GM23338 (cell line): ENCODE measurements at regions not wholly inside any gene's neighbourhood (a gene's known extent, or its start where the extent isn't known, plus 50 kb on each side); places are given as distances from the start of the nearest gene placed in this dataset.

Source experiments
- CREB1 ChIP-seq: fragments of 250-450 bp; sonication (Bioruptor Pico); IDR thresholded peaks from 2 replicates; pipeline ENCODE4 v1.5.0; 2020; ENCODE audit warnings: low read depth, mild to moderate bottlenecking, moderate library complexity
- EZH2 ChIP-seq: fragments of 200-600 bp; sonication (generic); IDR thresholded peaks from one replicate; pipeline ENCODE4 v1.8.0; 2017; ENCODE audit warnings: antibody characterized with exemption, mild to moderate bottlenecking, low read depth; ENCODE audit not compliant: unreplicated experiment
- EZH2phosphoT487 ChIP-seq: fragments of 200-600 bp; sonication (generic); IDR thresholded peaks from one replicate; pipeline ENCODE4 v1.8.1; 2018; ENCODE audit warnings: antibody characterized with exemption; ENCODE audit not compliant: unreplicated experiment
- JUNB ChIP-seq: IDR thresholded peaks from one replicate; pipeline ENCODE4 v1.6.1; 2016; ENCODE audit warnings: antibody characterized with exemption; ENCODE audit not compliant: unreplicated experiment
- NANOG ChIP-seq: IDR thresholded peaks from 2 replicates; pipeline ENCODE4 v1.6.1; 2016; ENCODE audit warnings: antibody characterized with exemption, borderline replicate concordance
- POLR2AphosphoS5 ChIP-seq: IDR thresholded peaks from 2 replicates; pipeline ENCODE4 v1.6.1; 2016; ENCODE audit warnings: antibody characterized with exemption, low read depth
- STAT1 ChIP-seq: IDR thresholded peaks from one replicate; pipeline ENCODE4 v1.6.1; 2016; ENCODE audit warnings: antibody characterized with exemption; ENCODE audit not compliant: unreplicated experiment
- ZNF114 ChIP-seq: fragments of 250-450 bp; sonication (Bioruptor Pico); IDR thresholded peaks from 2 replicates; pipeline ENCODE4 v1.5.0; 2020; ENCODE audit warnings: mild to moderate bottlenecking, moderate library complexity
- ZNF331 ChIP-seq: fragments of 250-450 bp; sonication (Bioruptor Pico); IDR thresholded peaks from 2 replicates; pipeline ENCODE4 v1.5.0; 2020; ENCODE audit warnings: low read depth, mild to moderate bottlenecking, moderate library complexity
- TF ChIP-seq, protein P1 (sequence below), 2 experiments: fragments of 200-600 bp in 1 of 2; sonication (generic) in 1 of 2; conservative IDR thresholded peaks; 2 replicates each; pipeline versions ENCODE4 v1.5.1 to v1.6.1; 2016 to 2017; ENCODE audit warnings: antibody characterized with exemption in 2 of 2, low read depth in 2 of 2, mild to moderate bottlenecking in 2 of 2, moderate library complexity in 1 of 2
- TF ChIP-seq, protein P2 (sequence below): IDR thresholded peaks from 2 replicates; pipeline ENCODE4 v1.6.1; 2016; ENCODE audit warnings: antibody characterized with exemption
- TF ChIP-seq, protein P3 (sequence below): IDR thresholded peaks from one replicate; pipeline ENCODE4 v1.6.1; 2018; ENCODE audit warnings: antibody characterized with exemption; ENCODE audit not compliant: unreplicated experiment
- TF ChIP-seq, protein P4 (sequence below): fragments of 250-450 bp; sonication (Bioruptor Pico); IDR thresholded peaks from 2 replicates; pipeline ENCODE4 v1.5.0; 2020; ENCODE audit warnings: mild to moderate bottlenecking, moderate library complexity

DNA sequence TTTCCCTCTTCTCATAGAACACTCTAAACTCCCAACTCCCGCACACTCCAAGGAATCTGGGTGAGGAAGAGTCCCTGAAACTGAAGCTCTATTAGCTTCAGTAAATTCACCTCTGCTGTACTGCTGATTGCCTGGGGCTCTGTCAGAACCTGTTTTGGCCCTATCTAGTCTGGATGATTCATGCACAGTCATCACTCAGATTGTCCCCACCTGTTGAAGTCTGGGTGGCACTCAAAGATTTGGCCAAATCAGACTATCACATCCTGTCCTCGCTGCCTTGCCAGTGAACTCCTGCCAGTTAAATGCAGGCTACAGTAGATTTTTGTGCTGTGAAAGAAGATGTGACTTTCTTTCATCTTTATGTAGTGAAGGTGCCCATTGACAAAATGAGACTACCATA, 63.5 kb upstream of the EMCN start:
- TF ChIP-seq, protein P1, sequence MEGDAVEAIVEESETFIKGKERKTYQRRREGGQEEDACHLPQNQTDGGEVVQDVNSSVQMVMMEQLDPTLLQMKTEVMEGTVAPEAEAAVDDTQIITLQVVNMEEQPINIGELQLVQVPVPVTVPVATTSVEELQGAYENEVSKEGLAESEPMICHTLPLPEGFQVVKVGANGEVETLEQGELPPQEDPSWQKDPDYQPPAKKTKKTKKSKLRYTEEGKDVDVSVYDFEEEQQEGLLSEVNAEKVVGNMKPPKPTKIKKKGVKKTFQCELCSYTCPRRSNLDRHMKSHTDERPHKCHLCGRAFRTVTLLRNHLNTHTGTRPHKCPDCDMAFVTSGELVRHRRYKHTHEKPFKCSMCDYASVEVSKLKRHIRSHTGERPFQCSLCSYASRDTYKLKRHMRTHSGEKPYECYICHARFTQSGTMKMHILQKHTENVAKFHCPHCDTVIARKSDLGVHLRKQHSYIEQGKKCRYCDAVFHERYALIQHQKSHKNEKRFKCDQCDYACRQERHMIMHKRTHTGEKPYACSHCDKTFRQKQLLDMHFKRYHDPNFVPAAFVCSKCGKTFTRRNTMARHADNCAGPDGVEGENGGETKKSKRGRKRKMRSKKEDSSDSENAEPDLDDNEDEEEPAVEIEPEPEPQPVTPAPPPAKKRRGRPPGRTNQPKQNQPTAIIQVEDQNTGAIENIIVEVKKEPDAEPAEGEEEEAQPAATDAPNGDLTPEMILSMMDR (conservative IDR thresholded peaks at IDR 0.05; ENCODE audit: low read depth in 2 of 2), result no peak
- no peak for TF ChIP-seq ZNF114 (CRISPR knock-in tag)
- TF ChIP-seq STAT1, result no peak
- no peak for TF ChIP-seq EZH2phosphoT487
- no peak for TF ChIP-seq POLR2AphosphoS5
- no peak for TF ChIP-seq EZH2
- TF ChIP-seq, protein P2, sequence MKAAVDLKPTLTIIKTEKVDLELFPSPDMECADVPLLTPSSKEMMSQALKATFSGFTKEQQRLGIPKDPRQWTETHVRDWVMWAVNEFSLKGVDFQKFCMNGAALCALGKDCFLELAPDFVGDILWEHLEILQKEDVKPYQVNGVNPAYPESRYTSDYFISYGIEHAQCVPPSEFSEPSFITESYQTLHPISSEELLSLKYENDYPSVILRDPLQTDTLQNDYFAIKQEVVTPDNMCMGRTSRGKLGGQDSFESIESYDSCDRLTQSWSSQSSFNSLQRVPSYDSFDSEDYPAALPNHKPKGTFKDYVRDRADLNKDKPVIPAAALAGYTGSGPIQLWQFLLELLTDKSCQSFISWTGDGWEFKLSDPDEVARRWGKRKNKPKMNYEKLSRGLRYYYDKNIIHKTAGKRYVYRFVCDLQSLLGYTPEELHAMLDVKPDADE, result no peak
- TF ChIP-seq, protein P3, sequence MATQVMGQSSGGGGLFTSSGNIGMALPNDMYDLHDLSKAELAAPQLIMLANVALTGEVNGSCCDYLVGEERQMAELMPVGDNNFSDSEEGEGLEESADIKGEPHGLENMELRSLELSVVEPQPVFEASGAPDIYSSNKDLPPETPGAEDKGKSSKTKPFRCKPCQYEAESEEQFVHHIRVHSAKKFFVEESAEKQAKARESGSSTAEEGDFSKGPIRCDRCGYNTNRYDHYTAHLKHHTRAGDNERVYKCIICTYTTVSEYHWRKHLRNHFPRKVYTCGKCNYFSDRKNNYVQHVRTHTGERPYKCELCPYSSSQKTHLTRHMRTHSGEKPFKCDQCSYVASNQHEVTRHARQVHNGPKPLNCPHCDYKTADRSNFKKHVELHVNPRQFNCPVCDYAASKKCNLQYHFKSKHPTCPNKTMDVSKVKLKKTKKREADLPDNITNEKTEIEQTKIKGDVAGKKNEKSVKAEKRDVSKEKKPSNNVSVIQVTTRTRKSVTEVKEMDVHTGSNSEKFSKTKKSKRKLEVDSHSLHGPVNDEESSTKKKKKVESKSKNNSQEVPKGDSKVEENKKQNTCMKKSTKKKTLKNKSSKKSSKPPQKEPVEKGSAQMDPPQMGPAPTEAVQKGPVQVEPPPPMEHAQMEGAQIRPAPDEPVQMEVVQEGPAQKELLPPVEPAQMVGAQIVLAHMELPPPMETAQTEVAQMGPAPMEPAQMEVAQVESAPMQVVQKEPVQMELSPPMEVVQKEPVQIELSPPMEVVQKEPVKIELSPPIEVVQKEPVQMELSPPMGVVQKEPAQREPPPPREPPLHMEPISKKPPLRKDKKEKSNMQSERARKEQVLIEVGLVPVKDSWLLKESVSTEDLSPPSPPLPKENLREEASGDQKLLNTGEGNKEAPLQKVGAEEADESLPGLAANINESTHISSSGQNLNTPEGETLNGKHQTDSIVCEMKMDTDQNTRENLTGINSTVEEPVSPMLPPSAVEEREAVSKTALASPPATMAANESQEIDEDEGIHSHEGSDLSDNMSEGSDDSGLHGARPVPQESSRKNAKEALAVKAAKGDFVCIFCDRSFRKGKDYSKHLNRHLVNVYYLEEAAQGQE, result no peak
- TF ChIP-seq JUNB, result no peak
- no peak for TF ChIP-seq ZNF331 (CRISPR knock-in tag)
- TF ChIP-seq CREB1 (CRISPR knock-in tag), result no peak
- TF ChIP-seq NANOG, result no peak
- TF ChIP-seq, protein P4, sequence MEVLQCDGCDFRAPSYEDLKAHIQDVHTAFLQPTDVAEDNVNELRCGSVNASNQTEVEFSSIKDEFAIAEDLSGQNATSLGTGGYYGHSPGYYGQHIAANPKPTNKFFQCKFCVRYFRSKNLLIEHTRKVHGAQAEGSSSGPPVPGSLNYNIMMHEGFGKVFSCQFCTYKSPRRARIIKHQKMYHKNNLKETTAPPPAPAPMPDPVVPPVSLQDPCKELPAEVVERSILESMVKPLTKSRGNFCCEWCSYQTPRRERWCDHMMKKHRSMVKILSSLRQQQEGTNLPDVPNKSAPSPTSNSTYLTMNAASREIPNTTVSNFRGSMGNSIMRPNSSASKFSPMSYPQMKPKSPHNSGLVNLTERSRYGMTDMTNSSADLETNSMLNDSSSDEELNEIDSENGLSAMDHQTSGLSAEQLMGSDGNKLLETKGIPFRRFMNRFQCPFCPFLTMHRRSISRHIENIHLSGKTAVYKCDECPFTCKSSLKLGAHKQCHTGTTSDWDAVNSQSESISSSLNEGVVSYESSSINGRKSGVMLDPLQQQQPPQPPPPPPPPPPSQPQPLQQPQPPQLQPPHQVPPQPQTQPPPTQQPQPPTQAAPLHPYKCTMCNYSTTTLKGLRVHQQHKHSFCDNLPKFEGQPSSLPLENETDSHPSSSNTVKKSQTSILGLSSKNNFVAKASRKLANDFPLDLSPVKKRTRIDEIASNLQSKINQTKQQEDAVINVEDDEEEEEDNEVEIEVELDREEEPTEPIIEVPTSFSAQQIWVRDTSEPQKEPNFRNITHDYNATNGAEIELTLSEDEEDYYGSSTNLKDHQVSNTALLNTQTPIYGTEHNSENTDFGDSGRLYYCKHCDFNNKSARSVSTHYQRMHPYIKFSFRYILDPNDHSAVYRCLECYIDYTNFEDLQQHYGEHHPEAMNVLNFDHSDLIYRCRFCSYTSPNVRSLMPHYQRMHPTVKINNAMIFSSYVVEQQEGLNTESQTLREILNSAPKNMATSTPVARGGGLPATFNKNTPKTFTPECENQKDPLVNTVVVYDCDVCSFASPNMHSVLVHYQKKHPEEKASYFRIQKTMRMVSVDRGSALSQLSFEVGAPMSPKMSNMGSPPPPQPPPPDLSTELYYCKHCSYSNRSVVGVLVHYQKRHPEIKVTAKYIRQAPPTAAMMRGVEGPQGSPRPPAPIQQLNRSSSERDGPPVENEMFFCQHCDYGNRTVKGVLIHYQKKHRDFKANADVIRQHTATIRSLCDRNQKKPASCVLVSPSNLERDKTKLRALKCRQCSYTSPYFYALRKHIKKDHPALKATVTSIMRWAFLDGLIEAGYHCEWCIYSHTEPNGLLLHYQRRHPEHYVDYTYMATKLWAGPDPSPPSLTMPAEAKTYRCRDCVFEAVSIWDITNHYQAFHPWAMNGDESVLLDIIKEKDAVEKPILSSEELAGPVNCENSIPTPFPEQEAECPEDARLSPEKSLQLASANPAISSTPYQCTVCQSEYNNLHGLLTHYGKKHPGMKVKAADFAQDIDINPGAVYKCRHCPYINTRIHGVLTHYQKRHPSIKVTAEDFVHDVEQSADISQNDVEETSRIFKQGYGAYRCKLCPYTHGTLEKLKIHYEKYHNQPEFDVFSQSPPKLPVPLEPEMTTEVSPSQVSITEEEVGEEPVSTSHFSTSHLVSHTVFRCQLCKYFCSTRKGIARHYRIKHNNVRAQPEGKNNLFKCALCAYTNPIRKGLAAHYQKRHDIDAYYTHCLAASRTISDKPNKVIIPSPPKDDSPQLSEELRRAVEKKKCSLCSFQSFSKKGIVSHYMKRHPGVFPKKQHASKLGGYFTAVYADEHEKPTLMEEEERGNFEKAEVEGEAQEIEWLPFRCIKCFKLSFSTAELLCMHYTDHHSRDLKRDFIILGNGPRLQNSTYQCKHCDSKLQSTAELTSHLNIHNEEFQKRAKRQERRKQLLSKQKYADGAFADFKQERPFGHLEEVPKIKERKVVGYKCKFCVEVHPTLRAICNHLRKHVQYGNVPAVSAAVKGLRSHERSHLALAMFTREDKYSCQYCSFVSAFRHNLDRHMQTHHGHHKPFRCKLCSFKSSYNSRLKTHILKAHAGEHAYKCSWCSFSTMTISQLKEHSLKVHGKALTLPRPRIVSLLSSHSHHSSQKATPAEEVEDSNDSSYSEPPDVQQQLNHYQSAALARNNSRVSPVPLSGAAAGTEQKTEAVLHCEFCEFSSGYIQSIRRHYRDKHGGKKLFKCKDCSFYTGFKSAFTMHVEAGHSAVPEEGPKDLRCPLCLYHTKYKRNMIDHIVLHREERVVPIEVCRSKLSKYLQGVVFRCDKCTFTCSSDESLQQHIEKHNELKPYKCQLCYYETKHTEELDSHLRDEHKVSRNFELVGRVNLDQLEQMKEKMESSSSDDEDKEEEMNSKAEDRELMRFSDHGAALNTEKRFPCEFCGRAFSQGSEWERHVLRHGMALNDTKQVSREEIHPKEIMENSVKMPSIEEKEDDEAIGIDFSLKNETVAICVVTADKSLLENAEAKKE, result no peak
